ENCODE measurements at regions not wholly inside any gene's neighbourhood (a gene's known extent, or its start where the extent isn't known, plus 50 kb on each side); places are given as distances from the start of the nearest gene placed in this dataset.

DNA sequence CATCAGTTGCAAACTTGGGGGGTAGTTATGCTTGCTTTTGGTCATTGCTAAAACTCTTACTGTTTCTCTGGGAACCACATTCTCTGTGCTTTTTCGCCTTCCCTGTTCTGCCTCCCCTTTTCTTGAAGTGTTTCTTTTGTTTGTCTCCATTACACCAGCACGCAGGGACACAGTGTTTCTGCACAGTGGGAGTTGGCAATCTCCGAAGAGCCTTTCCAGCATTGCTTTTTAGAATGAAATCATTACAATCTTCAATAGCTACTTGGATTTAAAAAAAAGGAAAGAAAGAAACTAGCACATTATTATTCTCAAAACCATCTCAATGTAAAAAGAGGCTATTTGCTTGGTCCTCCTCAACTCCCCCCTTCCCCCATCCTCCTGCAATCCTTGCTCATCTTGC is 536.7 kb upstream of the MMS22L start:
- Histone ChIP-seq H4K20me1 (ENCODE audit: insufficient read depth) (no peaks in the 10 kb centered on the region), H3K4me1 (ENCODE audit: control insufficient read depth in 1 of 2, insufficient read depth in 2 of 2, low read length in 2 of 2) (no peaks in the 10 kb centered on the region), H3K27ac (ENCODE audit: low read depth, low read length) (no peak overlapping the region), H3K9ac (ENCODE audit: low read length) (no peak overlapping the region), H3K4me2 (ENCODE audit: low read length) (no peak overlapping the region), H3K4me3 (replicated peaks in 1 of 2; ENCODE audit: low read depth in 1 of 2, low read length in 2 of 2) (no peak overlapping the region), H3K27me3 (ENCODE audit: insufficient read depth, low read length) (peaks cover 58% of the 10 kb centered on the region), H2AFZ (ENCODE audit: low read depth, low read length, poor library complexity, severe bottlenecking) (no peak overlapping the region), H3K9me2 (ENCODE audit: insufficient read depth) (no peaks in the 10 kb centered on the region), H3K79me2 (ENCODE audit: insufficient read depth, low read length) (no peaks in the 10 kb centered on the region), H3K36me3 (ENCODE audit: control insufficient read depth in 1 of 2, insufficient read depth in 2 of 2, low read length in 2 of 2) (no peaks in the 10 kb centered on the region), H3K9me3 (ENCODE audit: control insufficient read depth in 1 of 2, insufficient read depth in 1 of 2, low read depth in 1 of 2, low read length in 2 of 2) (no peaks in the 10 kb centered on the region)
- BruUV-seq (replicated peaks): no TSS peak
- ChIA-PET CTCF (no interaction called here), RAD21 (ENCODE audit: low non-redundant PET in 1 of 2, low total read pairs in 2 of 2, uncharacterized antibody in 2 of 2, unreplicated experiment in 2 of 2) (no interaction called here), POLR2A (no interaction called here)
- intact Hi-C loops (cut with micrococcal nuclease): no loop called here
- TF ChIP-seq SRF (IDR thresholded peaks at IDR 0.05; ENCODE audit: low read depth): no peak
- TF ChIP-seq, protein P1, sequence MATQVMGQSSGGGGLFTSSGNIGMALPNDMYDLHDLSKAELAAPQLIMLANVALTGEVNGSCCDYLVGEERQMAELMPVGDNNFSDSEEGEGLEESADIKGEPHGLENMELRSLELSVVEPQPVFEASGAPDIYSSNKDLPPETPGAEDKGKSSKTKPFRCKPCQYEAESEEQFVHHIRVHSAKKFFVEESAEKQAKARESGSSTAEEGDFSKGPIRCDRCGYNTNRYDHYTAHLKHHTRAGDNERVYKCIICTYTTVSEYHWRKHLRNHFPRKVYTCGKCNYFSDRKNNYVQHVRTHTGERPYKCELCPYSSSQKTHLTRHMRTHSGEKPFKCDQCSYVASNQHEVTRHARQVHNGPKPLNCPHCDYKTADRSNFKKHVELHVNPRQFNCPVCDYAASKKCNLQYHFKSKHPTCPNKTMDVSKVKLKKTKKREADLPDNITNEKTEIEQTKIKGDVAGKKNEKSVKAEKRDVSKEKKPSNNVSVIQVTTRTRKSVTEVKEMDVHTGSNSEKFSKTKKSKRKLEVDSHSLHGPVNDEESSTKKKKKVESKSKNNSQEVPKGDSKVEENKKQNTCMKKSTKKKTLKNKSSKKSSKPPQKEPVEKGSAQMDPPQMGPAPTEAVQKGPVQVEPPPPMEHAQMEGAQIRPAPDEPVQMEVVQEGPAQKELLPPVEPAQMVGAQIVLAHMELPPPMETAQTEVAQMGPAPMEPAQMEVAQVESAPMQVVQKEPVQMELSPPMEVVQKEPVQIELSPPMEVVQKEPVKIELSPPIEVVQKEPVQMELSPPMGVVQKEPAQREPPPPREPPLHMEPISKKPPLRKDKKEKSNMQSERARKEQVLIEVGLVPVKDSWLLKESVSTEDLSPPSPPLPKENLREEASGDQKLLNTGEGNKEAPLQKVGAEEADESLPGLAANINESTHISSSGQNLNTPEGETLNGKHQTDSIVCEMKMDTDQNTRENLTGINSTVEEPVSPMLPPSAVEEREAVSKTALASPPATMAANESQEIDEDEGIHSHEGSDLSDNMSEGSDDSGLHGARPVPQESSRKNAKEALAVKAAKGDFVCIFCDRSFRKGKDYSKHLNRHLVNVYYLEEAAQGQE (IDR thresholded peaks at IDR 0.05; ENCODE audit: low read depth): no peak
- DNase-seq (ENCODE audit: low read depth, low spot score) (no peak), ATAC-seq (no peak)

DNA sequence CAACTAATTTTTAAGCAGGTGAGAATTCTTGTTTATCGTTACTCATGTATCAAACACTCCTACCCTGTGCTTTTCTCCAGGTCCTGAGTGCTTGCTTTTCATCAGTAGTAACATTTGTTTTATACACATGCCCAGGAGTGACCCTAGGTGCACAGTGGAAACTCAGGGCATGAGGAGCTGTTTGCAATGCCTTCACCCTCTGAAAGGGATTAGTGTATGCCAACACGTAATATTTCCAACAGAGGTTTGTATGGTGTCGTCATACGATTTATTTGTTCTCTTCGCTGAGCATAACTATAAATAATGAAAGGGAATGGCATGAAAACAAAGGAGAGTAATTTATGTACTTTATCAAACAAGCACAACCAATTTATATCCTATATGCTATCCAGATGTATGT is 537.4 kb upstream of the MMS22L start:
- no peaks in the 10 kb centered on the region for H4K20me1 ChIP-seq (ENCODE audit: insufficient read depth)
- no peak for DNase-seq (ENCODE audit: low read depth, low spot score)
- no peaks in the 10 kb centered on the region for H3K79me2 ChIP-seq (ENCODE audit: insufficient read depth, low read length)
- no peak overlapping the region for H3K4me3 ChIP-seq (replicated peaks in 1 of 2; ENCODE audit: low read depth in 1 of 2, low read length in 2 of 2)
- RAD21 ChIA-PET (ENCODE audit: low non-redundant PET in 1 of 2, low total read pairs in 2 of 2, uncharacterized antibody in 2 of 2, unreplicated experiment in 2 of 2): no interaction called here
- no peaks in the 10 kb centered on the region for H3K9me3 ChIP-seq (ENCODE audit: control insufficient read depth in 1 of 2, insufficient read depth in 1 of 2, low read depth in 1 of 2, low read length in 2 of 2)
- no peaks in the 10 kb centered on the region for H3K4me1 ChIP-seq (ENCODE audit: control insufficient read depth in 1 of 2, insufficient read depth in 2 of 2, low read length in 2 of 2)
- no peak overlapping the region for H2AFZ ChIP-seq (ENCODE audit: low read depth, low read length, poor library complexity, severe bottlenecking)
- H3K27ac ChIP-seq (ENCODE audit: low read depth, low read length): no peak overlapping the region
- intact Hi-C loops (cut with micrococcal nuclease): no loop called here
- no TSS peak for BruUV-seq (replicated peaks)
- no peak overlapping the region for H3K4me2 ChIP-seq (ENCODE audit: low read length)
- no peak for ATAC-seq
- no peaks in the 10 kb centered on the region for H3K9me2 ChIP-seq (ENCODE audit: insufficient read depth)
- H3K9ac ChIP-seq (ENCODE audit: low read length): no peak overlapping the region
- H3K27me3 ChIP-seq (ENCODE audit: insufficient read depth, low read length): peaks cover 56% of the 10 kb centered on the region
- no peaks in the 10 kb centered on the region for H3K36me3 ChIP-seq (ENCODE audit: control insufficient read depth in 1 of 2, insufficient read depth in 2 of 2, low read length in 2 of 2)
- POLR2A ChIA-PET: no interaction called here
- CTCF ChIA-PET: no interaction called here
- TF ChIP-seq ELF1 (IDR thresholded peaks at IDR 0.05; ENCODE audit: borderline replicate concordance, low read depth) (no peak), JUND (IDR thresholded peaks at IDR 0.05) (no peak), RAD21 (IDR thresholded peaks at IDR 0.05; ENCODE audit: low read depth) (no peak), EGR1 (IDR thresholded peaks at IDR 0.05; ENCODE audit: low read depth) (no peak), TCF7L2 (IDR thresholded peaks at IDR 0.05; ENCODE audit: borderline replicate concordance, extremely low read depth, insufficient read depth, insufficient read length) (no peak), SP1 (IDR thresholded peaks at IDR 0.05; ENCODE audit: low read depth) (no peak), CTCF (IDR thresholded peaks at IDR 0.05 in 2 of 3, conservative IDR thresholded peaks at IDR 0.05 in 1 of 3; ENCODE audit: borderline replicate concordance in 1 of 3, insufficient read depth in 1 of 3, low read depth in 2 of 3, low read length in 2 of 3) (no peak), CEBPB (IDR thresholded peaks at IDR 0.05; ENCODE audit: low read depth) (no peak), YY1 (IDR thresholded peaks at IDR 0.05; ENCODE audit: extremely low read depth, insufficient replicate concordance, low read depth, low read length) (no peak), FOSL1 (IDR thresholded peaks at IDR 0.05; ENCODE audit: low read depth) (no peak), MAX (IDR thresholded peaks at IDR 0.05) (no peak), ZNF274 (IDR thresholded peaks at IDR 0.05; ENCODE audit: low read depth, low read length) (no peak), EZH2phosphoT487 (IDR thresholded peaks at IDR 0.05; ENCODE audit: borderline replicate concordance) (no peak)
- TF ChIP-seq, protein P2, sequence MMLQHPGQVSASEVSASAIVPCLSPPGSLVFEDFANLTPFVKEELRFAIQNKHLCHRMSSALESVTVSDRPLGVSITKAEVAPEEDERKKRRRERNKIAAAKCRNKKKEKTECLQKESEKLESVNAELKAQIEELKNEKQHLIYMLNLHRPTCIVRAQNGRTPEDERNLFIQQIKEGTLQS (IDR thresholded peaks at IDR 0.05): no peak

Data from HCT116 (cell line).